ENCODE measurements at regions not wholly inside any gene's neighbourhood (a gene's known extent, or its start where the extent isn't known, plus 50 kb on each side); places are given as distances from the start of the nearest gene placed in this dataset.

- no peaks in the 10 kb centered on the region for H3K4me1 Mint-ChIP-seq (ENCODE audit: low read depth)
- H3K36me3 Mint-ChIP-seq (ENCODE audit: low read depth) = peaks cover 2% of the 10 kb centered on the region
- no peak overlapping the region for H3K4me3 Mint-ChIP-seq (ENCODE audit: unreplicated experiment)
- no peak overlapping the region for H3K27ac Mint-ChIP-seq (ENCODE audit: unreplicated experiment)
- peaks cover 22% of the 10 kb centered on the region for H3K27me3 Mint-ChIP-seq (ENCODE audit: low read depth)
- no peak for DNase-seq (ENCODE audit: low spot score)
- H3K9me3 Mint-ChIP-seq (ENCODE audit: low read depth) = no peaks in the 10 kb centered on the region
- TF ChIP-seq, protein P1, sequence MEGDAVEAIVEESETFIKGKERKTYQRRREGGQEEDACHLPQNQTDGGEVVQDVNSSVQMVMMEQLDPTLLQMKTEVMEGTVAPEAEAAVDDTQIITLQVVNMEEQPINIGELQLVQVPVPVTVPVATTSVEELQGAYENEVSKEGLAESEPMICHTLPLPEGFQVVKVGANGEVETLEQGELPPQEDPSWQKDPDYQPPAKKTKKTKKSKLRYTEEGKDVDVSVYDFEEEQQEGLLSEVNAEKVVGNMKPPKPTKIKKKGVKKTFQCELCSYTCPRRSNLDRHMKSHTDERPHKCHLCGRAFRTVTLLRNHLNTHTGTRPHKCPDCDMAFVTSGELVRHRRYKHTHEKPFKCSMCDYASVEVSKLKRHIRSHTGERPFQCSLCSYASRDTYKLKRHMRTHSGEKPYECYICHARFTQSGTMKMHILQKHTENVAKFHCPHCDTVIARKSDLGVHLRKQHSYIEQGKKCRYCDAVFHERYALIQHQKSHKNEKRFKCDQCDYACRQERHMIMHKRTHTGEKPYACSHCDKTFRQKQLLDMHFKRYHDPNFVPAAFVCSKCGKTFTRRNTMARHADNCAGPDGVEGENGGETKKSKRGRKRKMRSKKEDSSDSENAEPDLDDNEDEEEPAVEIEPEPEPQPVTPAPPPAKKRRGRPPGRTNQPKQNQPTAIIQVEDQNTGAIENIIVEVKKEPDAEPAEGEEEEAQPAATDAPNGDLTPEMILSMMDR (IDR thresholded peaks at IDR 0.05) = no peak
These were observed 95.0 kb upstream of the HDAC4 start for GRCh38 chr2:239495791-239496233.

GRCh38 chr2:239495175-239495574 is 94.4 kb upstream of the HDAC4 start:
- Mint-ChIP-seq H3K4me1 (ENCODE audit: low read depth) (no peaks in the 10 kb centered on the region), H3K36me3 (ENCODE audit: low read depth) (peaks cover 2% of the 10 kb centered on the region), H3K4me3 (ENCODE audit: unreplicated experiment) (no peak overlapping the region), H3K27me3 (ENCODE audit: low read depth) (peaks cover 26% of the 10 kb centered on the region), H3K9me3 (ENCODE audit: low read depth) (no peaks in the 10 kb centered on the region), H3K27ac (ENCODE audit: unreplicated experiment) (no peak overlapping the region)
- DNase-seq (ENCODE audit: low spot score) = no peak
- TF ChIP-seq, protein P1 (IDR thresholded peaks at IDR 0.05) = no peak

DNA sequence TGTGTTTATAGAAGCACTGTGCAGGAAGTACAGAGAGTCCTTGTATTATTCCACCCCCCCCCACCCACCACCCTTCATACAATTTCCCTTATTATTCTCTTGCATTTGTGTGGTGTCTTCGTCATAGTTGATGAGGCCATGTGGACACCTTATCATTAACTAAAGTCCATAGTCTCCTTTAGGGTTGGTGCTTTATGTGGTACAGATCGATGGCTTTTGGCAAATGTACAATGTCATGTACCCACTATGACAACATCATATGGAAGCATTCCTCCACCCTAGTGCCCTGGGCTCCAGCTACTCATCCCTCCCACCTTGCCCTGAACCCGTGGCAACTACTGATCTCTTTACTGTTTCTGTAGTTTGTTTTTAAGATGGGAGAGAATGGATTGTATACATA is 93.8 kb upstream of the HDAC4 start:
- Mint-ChIP-seq H3K4me3 (ENCODE audit: unreplicated experiment) (no peak overlapping the region), H3K27me3 (ENCODE audit: low read depth) (peaks cover 28% of the 10 kb centered on the region), H3K4me1 (ENCODE audit: low read depth) (no peaks in the 10 kb centered on the region), H3K27ac (ENCODE audit: unreplicated experiment) (no peak overlapping the region), H3K36me3 (ENCODE audit: low read depth) (peaks cover 2% of the 10 kb centered on the region), H3K9me3 (ENCODE audit: low read depth) (no peaks in the 10 kb centered on the region)
- DNase-seq (ENCODE audit: low spot score) = no peak
- TF ChIP-seq, protein P1 (IDR thresholded peaks at IDR 0.05) = no peak

GRCh38 chr2:239489481-239489880 is 88.7 kb upstream of the HDAC4 start:
- Mint-ChIP-seq H3K4me1 (ENCODE audit: low read depth) (no peaks in the 10 kb centered on the region), H3K4me3 (ENCODE audit: unreplicated experiment) (no peak overlapping the region), H3K9me3 (ENCODE audit: low read depth) (no peaks in the 10 kb centered on the region), H3K27ac (ENCODE audit: unreplicated experiment) (no peak overlapping the region), H3K36me3 (ENCODE audit: low read depth) (no peaks in the 10 kb centered on the region), H3K27me3 (ENCODE audit: low read depth) (peaks cover 26% of the 10 kb centered on the region)
- TF ChIP-seq, protein P1 (IDR thresholded peaks at IDR 0.05) = no peak
- DNase-seq (ENCODE audit: low spot score) = no peak

DNA sequence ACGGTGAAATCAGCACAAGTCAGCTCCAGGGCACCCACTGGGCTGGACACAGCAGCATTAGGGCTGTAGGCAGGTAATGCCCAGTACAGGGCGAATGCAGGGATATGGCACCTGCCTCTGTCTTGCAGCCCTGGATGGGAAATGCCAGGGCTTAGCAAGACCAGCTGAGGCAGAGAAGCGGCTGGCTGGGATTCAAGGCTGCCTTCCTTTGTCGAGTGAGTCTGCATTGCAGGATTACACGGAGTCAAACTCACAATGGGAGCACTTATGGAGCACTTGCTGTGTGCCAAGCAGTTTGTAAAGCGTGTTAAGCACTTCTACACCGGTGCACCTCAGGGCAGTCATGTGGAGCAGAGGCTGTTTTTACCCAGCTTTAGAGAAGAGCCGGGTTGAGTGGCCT is 87.3 kb upstream of the HDAC4 start:
- Mint-ChIP-seq H3K4me1 (ENCODE audit: low read depth) (no peaks in the 10 kb centered on the region), H3K4me3 (ENCODE audit: unreplicated experiment) (no peak overlapping the region)

More for the DNA sequence above, 87.3 kb upstream of the HDAC4 start:
- TF ChIP-seq, protein P1 (IDR thresholded peaks at IDR 0.05) = no peak
- Mint-ChIP-seq H3K27me3 (ENCODE audit: low read depth) (peaks cover 21% of the 10 kb centered on the region), H3K9me3 (ENCODE audit: low read depth) (no peaks in the 10 kb centered on the region), H3K27ac (ENCODE audit: unreplicated experiment) (no peak overlapping the region), H3K36me3 (ENCODE audit: low read depth) (no peaks in the 10 kb centered on the region)
- no peak for DNase-seq (ENCODE audit: low spot score)

Data from chondrocyte (in vitro differentiated cells).